GM12865 (cell line): ENCODE measurements at regions not wholly inside any gene's neighbourhood (a gene's known extent, or its start where the extent isn't known, plus 50 kb on each side); places are given as distances from the start of the nearest gene placed in this dataset.
"Not testable (repeated sequence)": the region's sequence is repeated elsewhere in the genome, so short reads cannot be mapped to it uniquely, and the experiment has no call there.

Experiments used
- DNase-seq: peaks from one replicate; pipeline ENCODE4 v3.0.0; 2010; ENCODE audit warnings: low read depth
- H3K4me3 ChIP-seq: 2 replicates; pipeline ENCODE4 v1.5.1; 2011; ENCODE audit warnings: mild to moderate bottlenecking, low read depth, low read length, control low read depth
- CTCF ChIP-seq: IDR thresholded peaks from 2 replicates; pipeline ENCODE4 v1.5.1; 2011; ENCODE audit warnings: low read length, control low read depth, low read depth, inconsistent platforms; ENCODE audit not compliant: insufficient read depth; ENCODE audit errors: missing control alignments

- no peak for TF ChIP-seq CTCF
- no peak overlapping the region for H3K4me3 ChIP-seq
- DNase-seq: no peak
These were observed 593.8 kb upstream of the NRSN1 start for GRCh38 chr6:23532227-23532626.

DNA sequence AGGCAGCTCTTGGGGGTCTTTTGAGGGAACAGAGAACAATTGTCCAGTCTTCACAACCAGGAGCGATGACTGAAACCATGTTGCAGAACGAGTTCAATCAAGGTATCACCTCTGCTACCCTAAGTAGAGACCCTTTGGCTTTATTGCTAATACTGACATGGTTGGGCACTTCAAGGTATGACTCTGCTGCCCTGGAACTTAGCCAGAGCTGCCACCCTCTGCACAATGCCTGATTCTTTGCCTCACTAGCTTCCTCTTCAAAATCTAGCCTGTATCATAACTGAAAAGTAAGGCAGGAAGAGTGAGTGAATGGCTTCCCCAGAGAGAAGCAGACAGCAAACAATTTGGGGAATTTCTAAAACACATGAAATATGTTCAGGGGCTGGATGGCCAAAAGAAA lies 592.7 kb upstream of the NRSN1 start:
- DNase-seq: no peak
- H3K4me3 ChIP-seq: no peak overlapping the region
- TF ChIP-seq CTCF: no peak

DNA sequence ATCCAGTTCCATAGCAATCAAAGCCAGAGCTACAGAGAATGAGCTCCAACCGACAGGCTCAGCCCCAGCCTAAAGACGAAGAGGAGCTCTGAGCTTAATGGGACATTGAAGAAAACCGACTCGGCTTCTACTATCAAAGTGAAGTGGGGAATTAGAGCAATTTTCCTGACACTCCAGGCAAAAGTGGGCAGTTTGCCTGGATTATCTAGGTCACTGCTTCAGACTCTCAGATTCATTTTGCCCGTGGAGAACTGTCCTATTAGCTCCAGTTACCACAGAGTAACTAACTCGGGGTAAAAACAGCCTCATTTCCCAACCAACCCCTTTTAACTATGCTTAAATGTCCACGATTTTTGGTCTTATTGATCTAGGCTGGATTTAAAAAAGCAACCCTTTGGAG lies 592.1 kb upstream of the NRSN1 start:
- no peak overlapping the region for H3K4me3 ChIP-seq
- TF ChIP-seq CTCF: no peak
- DNase-seq: no peak

DNA sequence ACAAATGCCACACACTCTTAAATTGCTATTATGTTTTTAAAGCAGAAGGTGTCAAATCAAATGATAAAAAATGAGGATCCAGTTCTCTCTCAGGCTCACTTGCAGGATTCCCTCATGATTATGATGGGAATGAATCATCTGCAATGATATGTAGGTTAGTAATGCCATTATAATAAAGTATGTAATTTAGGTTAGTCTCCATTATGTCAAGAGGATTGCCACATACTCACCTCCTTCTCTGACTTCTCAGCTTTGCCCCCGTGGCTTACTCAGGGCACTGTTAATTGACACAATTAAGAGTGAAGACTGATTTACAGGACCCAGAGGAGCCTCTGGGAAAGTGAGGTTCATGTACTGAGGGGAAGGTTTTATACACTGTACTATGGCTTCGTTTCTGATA lies 591.7 kb upstream of the NRSN1 start:
- H3K4me3 ChIP-seq: no peak overlapping the region
- DNase-seq: no peak
- no peak for TF ChIP-seq CTCF

DNA sequence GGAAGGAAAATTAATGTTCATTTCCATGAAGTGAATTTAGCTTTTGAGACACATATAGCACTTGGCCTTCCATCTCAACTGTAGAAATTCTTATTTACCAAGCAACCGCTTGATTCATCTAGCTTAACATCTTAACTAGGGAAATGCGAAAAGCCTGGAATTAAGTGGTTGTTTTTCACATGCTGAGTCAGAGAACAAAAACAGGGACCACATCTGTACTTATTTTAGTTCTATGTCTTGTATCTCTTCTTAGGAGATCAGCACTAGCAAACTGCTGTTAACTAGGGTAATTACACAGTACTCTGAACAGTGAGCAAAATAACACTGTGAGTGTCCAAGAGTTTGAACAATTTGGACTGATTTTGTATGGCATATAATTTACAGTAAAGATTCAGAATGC lies 590.9 kb upstream of the NRSN1 start:
- no peak for DNase-seq
- H3K4me3 ChIP-seq: no peak overlapping the region
- no peak for TF ChIP-seq CTCF

DNA sequence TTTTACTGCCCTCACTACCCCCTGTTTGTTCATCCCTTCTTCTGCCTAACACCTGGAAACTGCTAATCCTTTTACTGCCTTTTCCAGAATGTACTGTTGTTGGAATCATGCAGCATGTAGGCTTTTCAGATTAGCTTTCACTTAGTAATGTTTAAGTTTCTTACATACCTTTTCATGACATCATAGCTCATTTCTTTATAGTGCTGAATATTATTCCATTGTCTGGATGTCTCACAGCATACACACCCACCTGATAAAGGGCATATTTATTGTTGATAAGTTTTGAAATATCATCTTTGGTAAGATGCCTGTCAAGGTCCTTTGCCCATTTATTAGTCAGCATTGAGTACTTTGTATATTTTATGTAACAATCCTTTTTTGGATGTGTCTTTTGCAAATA lies 588.2 kb upstream of the NRSN1 start:
- no peak for DNase-seq
- no peak for TF ChIP-seq CTCF
- no peak overlapping the region for H3K4me3 ChIP-seq

GRCh38 chr6:23547851-23548250 lies 578.2 kb upstream of the NRSN1 start:
- no peak overlapping the region for H3K4me3 ChIP-seq
- TF ChIP-seq CTCF: no peak
- no peak for DNase-seq

DNA sequence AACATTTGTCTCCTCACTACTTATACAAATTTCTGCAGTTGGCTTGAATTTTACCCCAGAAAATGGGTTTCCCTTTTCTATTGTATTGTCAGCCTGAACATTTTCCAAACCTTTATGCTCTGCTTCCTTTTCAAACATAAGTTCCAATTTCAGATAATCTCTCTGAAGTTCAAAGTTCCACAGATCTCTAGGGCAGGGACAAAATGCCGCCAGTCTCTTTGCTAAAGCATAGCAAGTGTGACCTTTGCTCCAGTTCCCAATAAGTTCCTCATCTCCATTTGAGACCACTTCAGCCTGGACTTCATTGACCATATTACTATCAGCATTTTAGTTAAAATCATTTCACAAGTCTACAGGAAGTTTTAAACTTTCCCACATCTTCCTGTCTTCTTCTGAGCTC lies 571.1 kb upstream of the NRSN1 start:
- not testable (repeated sequence) for DNase-seq, H3K4me3 ChIP-seq
